OCI-LY1 (cell line): ENCODE measurements at regions not wholly inside any gene's neighbourhood (a gene's known extent, or its start where the extent isn't known, plus 50 kb on each side); places are given as distances from the start of the nearest gene placed in this dataset.

Experiments used
- EZH2 ChIP-seq: fragments of 200-600 bp; sonication (generic), shearing (Covaris generic); IDR thresholded peaks from 2 replicates; pipeline ENCODE4 v1.8.0; 2017; ENCODE audit warnings: borderline replicate concordance, mixed run types, mild to moderate bottlenecking, antibody characterized with exemption, low read length, moderate library complexity, mixed read lengths
- TF ChIP-seq, protein P1 (sequence below): fragments of 200-600 bp; sonication (generic), shearing (Covaris generic); IDR thresholded peaks from 2 replicates; pipeline ENCODE4 v1.5.1; 2017; ENCODE audit warnings: mild to moderate bottlenecking, antibody characterized with exemption, low read length, moderate library complexity, mixed read lengths

- TF ChIP-seq, protein P1, sequence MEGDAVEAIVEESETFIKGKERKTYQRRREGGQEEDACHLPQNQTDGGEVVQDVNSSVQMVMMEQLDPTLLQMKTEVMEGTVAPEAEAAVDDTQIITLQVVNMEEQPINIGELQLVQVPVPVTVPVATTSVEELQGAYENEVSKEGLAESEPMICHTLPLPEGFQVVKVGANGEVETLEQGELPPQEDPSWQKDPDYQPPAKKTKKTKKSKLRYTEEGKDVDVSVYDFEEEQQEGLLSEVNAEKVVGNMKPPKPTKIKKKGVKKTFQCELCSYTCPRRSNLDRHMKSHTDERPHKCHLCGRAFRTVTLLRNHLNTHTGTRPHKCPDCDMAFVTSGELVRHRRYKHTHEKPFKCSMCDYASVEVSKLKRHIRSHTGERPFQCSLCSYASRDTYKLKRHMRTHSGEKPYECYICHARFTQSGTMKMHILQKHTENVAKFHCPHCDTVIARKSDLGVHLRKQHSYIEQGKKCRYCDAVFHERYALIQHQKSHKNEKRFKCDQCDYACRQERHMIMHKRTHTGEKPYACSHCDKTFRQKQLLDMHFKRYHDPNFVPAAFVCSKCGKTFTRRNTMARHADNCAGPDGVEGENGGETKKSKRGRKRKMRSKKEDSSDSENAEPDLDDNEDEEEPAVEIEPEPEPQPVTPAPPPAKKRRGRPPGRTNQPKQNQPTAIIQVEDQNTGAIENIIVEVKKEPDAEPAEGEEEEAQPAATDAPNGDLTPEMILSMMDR: no peak
- no peak for TF ChIP-seq EZH2
These were observed 765.2 kb downstream of the SLITRK1 start for GRCh38 chr13:83117046-83117445.
